H1 (cell line): ENCODE measurements at regions not wholly inside any gene's neighbourhood (a gene's known extent, or its start where the extent isn't known, plus 50 kb on each side); places are given as distances from the start of the nearest gene placed in this dataset.

Experiments used
- BCL11A ChIP-seq, 2 experiments: IDR thresholded peaks; one replicate each; pipeline ENCODE4 v1.6.1; 2011; ENCODE audit warnings: low read depth in 2 of 2, low read length in 2 of 2, mild to moderate bottlenecking in 2 of 2
- EP300 ChIP-seq, 2 experiments: IDR thresholded peaks; 1 replicate in 1 of 2; 2 replicates in 1 of 2; pipeline ENCODE4 v1.6.1; 2011 to 2012; ENCODE audit warnings: low read depth in 2 of 2, low read length in 2 of 2, mild to moderate bottlenecking in 2 of 2, borderline replicate concordance in 1 of 2, inconsistent platforms in 1 of 2, moderate library complexity in 1 of 2
- EZH2 ChIP-seq: fragments of 200-600 bp; sonication (generic); IDR thresholded peaks from 2 replicates; pipeline ENCODE4 v1.7.1; 2012; ENCODE audit warnings: low read depth, mild to moderate bottlenecking, moderate library complexity, low read length, inconsistent platforms; ENCODE audit not compliant: severe bottlenecking
- KDM1A ChIP-seq: fragments of 200-600, 300-600 bp; sonication (generic); IDR thresholded peaks from 2 replicates; pipeline ENCODE4 v1.7.1; 2016; ENCODE audit warnings: mild to moderate bottlenecking, low read length, borderline replicate concordance
- SIN3A ChIP-seq, 2 experiments: IDR thresholded peaks in 1 of 2; conservative IDR thresholded peaks in 1 of 2; 2 replicates each; pipeline ENCODE4 v1.6.1; 2011 to 2012; ENCODE audit warnings: low read length in 2 of 2, improper control_type of control experiment in 1 of 2, low read depth in 1 of 2, mild to moderate bottlenecking in 1 of 2
- TF ChIP-seq, protein P1 (sequence below): IDR thresholded peaks from 2 replicates; pipeline ENCODE4 v1.6.1; 2011; ENCODE audit warnings: low read depth, mild to moderate bottlenecking, low read length; ENCODE audit not compliant: insufficient read depth

DNA sequence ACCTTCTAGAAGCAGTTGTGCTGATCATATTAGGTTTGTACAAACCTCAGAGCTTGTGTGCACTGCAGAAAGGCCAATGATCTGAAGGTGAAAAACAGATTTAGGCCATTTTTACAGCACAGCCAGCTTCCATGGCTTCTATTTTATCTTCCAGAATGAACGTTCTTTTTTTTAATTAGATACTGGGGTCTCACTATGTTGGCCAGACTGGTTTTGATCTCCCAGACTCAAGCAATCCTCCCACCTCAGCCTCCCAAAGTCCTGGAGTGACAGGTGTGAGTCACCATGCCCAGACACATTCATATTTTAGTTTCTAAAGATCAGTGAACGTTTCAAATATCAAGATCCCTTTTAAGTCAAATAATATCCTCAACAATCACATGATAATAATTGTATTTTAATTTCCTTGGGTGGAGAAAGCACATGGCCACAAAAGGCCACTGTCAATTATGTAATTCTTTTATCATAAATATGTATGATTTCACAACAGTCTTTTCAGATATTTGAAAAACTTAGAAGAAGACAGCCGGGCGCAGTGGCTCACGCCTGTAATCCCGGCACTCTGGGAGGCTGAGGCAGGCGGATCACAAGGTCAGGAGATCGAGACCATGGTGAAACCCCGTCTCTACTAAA is 326.7 kb upstream of the JARID2 start (continued):
- no peak for TF ChIP-seq EZH2
- TF ChIP-seq KDM1A = no peak
- no peak for TF ChIP-seq SIN3A (conservative IDR thresholded peaks at IDR 0.05 in 1 of 2, IDR thresholded peaks at IDR 0.05 in 1 of 2; ENCODE audit: low read depth in 1 of 2, low read length in 2 of 2)
- TF ChIP-seq, protein P1, sequence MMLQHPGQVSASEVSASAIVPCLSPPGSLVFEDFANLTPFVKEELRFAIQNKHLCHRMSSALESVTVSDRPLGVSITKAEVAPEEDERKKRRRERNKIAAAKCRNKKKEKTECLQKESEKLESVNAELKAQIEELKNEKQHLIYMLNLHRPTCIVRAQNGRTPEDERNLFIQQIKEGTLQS = no peak
- no peak for TF ChIP-seq BCL11A (IDR thresholded peaks at IDR 0.05; ENCODE audit: low read depth in 2 of 2, low read length in 2 of 2)
- no peak for TF ChIP-seq EP300 (IDR thresholded peaks at IDR 0.05; ENCODE audit: borderline replicate concordance in 1 of 2, low read depth in 2 of 2, low read length in 2 of 2)
- TF ChIP-seq, all 59 proteins: peak for 0
